ENCODE measurements at regions not wholly inside any gene's neighbourhood (a gene's known extent, or its start where the extent isn't known, plus 50 kb on each side); places are given as distances from the start of the nearest gene placed in this dataset.
A peak's percentile ranks its signal among the peaks of the same experiment; 100 is the strongest.

- peak; percentile 90 for FAIRE-seq
- H3K27me3 ChIP-seq (ENCODE audit: control insufficient read depth, insufficient read depth, low read length): no peaks in the 10 kb centered on the region
- peak; percentile 98 for DNase-seq (ENCODE audit: low read depth)
- H3K4me3 ChIP-seq (ENCODE audit: low read depth, low read length): no peak overlapping the region
- no peak for TF ChIP-seq CTCF (IDR thresholded peaks at IDR 0.05; ENCODE audit: insufficient read depth, low read length, severe bottlenecking)
- no peaks in the 10 kb centered on the region for H3K36me3 ChIP-seq (ENCODE audit: control insufficient read depth, insufficient read depth, low read length)
These were observed 592.9 kb upstream of the NRP1 start for GRCh38 chr10:33927347-33927746.

- FAIRE-seq (no peak), DNase-seq (ENCODE audit: low read depth) (no peak)
- Histone ChIP-seq H3K36me3 (ENCODE audit: control insufficient read depth, insufficient read depth, low read length) (no peaks in the 10 kb centered on the region), H3K4me3 (ENCODE audit: low read depth, low read length) (no peak overlapping the region), H3K27me3 (ENCODE audit: control insufficient read depth, insufficient read depth, low read length) (no peaks in the 10 kb centered on the region)
- no peak for TF ChIP-seq CTCF (IDR thresholded peaks at IDR 0.05; ENCODE audit: insufficient read depth, low read length, severe bottlenecking)
These were observed 587.6 kb upstream of the NRP1 start for GRCh38 chr10:33921970-33922605.

GRCh38 chr10:33920351-33920750 lies 585.9 kb upstream of the NRP1 start:
- no peaks in the 10 kb centered on the region for H3K36me3 ChIP-seq (ENCODE audit: control insufficient read depth, insufficient read depth, low read length)
- TF ChIP-seq CTCF (IDR thresholded peaks at IDR 0.05; ENCODE audit: insufficient read depth, low read length, severe bottlenecking): no peak
- DNase-seq (ENCODE audit: low read depth) (no peak), FAIRE-seq (no peak)
- H3K27me3 ChIP-seq (ENCODE audit: control insufficient read depth, insufficient read depth, low read length): no peaks in the 10 kb centered on the region
- no peak overlapping the region for H3K4me3 ChIP-seq (ENCODE audit: low read depth, low read length)

GRCh38 chr10:33919244-33919643 lies 584.8 kb upstream of the NRP1 start:
- Histone ChIP-seq H3K4me3 (ENCODE audit: low read depth, low read length) (no peak overlapping the region), H3K27me3 (ENCODE audit: control insufficient read depth, insufficient read depth, low read length) (no peaks in the 10 kb centered on the region), H3K36me3 (ENCODE audit: control insufficient read depth, insufficient read depth, low read length) (no peaks in the 10 kb centered on the region)
- DNase-seq (ENCODE audit: low read depth) (no peak), FAIRE-seq (no peak)
- no peak for TF ChIP-seq CTCF (IDR thresholded peaks at IDR 0.05; ENCODE audit: insufficient read depth, low read length, severe bottlenecking)

GRCh38 chr10:33917069-33917780 lies 582.8 kb upstream of the NRP1 start:
- TF ChIP-seq CTCF (IDR thresholded peaks at IDR 0.05; ENCODE audit: insufficient read depth, low read length, severe bottlenecking): no peak

More at GRCh38 chr10:33917069-33917780, 582.8 kb upstream of the NRP1 start:
- no peak for DNase-seq (ENCODE audit: low read depth)
- FAIRE-seq: no peak
- Histone ChIP-seq H3K27me3 (ENCODE audit: control insufficient read depth, insufficient read depth, low read length) (no peaks in the 10 kb centered on the region), H3K36me3 (ENCODE audit: control insufficient read depth, insufficient read depth, low read length) (no peaks in the 10 kb centered on the region), H3K4me3 (ENCODE audit: low read depth, low read length) (no peak overlapping the region)
